Astrocyte of the spinal cord (primary cell): ENCODE measurements at regions not wholly inside any gene's neighbourhood (a gene's known extent, or its start where the extent isn't known, plus 50 kb on each side); places are given as distances from the start of the nearest gene placed in this dataset.

Experiments
- DNase-seq: peaks from one replicate; pipeline ENCODE4 v3.0.0; 2011; ENCODE audit warnings: low read depth, low spot score
- H3K4me3 ChIP-seq: 2 replicates; pipeline ENCODE4 v1.5.1; 2011; ENCODE audit warnings: low read depth, mild to moderate bottlenecking, low read length, moderate library complexity
- CTCF ChIP-seq: IDR thresholded peaks from 2 replicates; pipeline ENCODE4 v1.5.1; 2012; ENCODE audit warnings: low read depth, mild to moderate bottlenecking, low read length, inconsistent platforms
- in situ Hi-C: cut with HindIII; loops from 2 replicates; pipeline ENCODE4 v1.10.0; 2017; ENCODE audit warnings: low sequenced_read_pairs

- no peak for DNase-seq
- no peak overlapping the region for H3K4me3 ChIP-seq
- TF ChIP-seq CTCF, result no peak
- in situ Hi-C loops, result no loop called here
Measured at GRCh38 chr2:8433390-8433789, 248.5 kb upstream of the ID2 start.

GRCh38 chr2:8435608-8436007 is 246.2 kb upstream of the ID2 start:
- TF ChIP-seq CTCF, result no peak
- DNase-seq, result no peak
- H3K4me3 ChIP-seq, result no peak overlapping the region
- in situ Hi-C loops, result no loop called here

GRCh38 chr2:8436585-8436984 is 245.3 kb upstream of the ID2 start:
- in situ Hi-C loops, result no loop called here
- no peak overlapping the region for H3K4me3 ChIP-seq
- no peak for DNase-seq
- TF ChIP-seq CTCF, result no peak

- no peak for TF ChIP-seq CTCF
- no peak overlapping the region for H3K4me3 ChIP-seq
- no peak for DNase-seq
- in situ Hi-C loops, result no loop called here
Measured at GRCh38 chr2:8437228-8437948, 244.5 kb upstream of the ID2 start.

DNA sequence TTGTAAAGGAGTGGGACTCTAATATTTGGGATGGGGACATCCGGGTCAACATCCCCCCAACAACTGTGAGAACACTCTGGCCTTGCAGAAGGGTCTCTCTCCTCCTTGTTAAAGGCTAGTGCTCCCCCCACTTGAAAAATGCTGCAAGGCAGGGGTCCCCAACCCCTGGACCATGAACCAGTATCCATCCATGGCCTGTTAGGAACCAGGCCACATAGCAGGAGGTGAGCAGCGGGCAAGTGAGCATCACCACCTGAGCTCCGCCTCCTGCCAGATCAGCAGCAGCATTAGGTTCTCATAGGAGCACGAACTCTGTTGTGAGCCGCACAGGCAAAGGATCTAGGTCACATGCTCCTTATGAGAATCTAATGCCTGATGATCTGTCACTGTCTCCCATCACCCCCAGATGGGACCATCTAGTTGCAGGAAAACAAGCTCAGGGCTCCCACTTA is 243.9 kb upstream of the ID2 start:
- in situ Hi-C loops, result no loop called here
- no peak overlapping the region for H3K4me3 ChIP-seq
- no peak for DNase-seq
- TF ChIP-seq CTCF, result no peak

DNA sequence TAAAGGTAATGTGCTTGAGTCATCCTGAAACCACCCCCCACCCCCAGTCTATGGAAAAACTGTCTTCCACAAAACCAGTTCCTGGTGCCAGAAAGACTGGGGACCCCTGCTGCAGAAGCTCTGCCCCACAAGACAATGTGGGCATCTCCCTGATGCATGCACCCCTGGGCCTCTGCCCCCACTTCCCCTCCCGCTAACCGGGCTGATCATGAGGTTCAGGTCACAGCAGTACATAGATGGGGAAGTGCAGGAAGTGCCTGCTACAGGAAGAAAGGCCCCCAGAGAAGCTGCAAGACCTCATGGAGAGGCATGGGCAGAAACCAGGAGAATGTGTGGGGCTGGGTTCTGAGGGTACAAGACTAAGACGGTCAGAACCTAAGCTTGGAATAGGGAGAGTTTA is 243.4 kb upstream of the ID2 start:
- in situ Hi-C loops, result no loop called here
- TF ChIP-seq CTCF, result no peak
- DNase-seq, result no peak
- no peak overlapping the region for H3K4me3 ChIP-seq

- no peak for DNase-seq
- in situ Hi-C loops, result no loop called here
- TF ChIP-seq CTCF, result no peak
- H3K4me3 ChIP-seq, result no peak overlapping the region
Measured at GRCh38 chr2:8438996-8439395, 242.9 kb upstream of the ID2 start.
